IMR-90 (cell line): ENCODE measurements at regions not wholly inside any gene's neighbourhood (a gene's known extent, or its start where the extent isn't known, plus 50 kb on each side); places are given as distances from the start of the nearest gene placed in this dataset.

ENCODE experiments used
- BHLHE40 ChIP-seq: fragments of 150-350 bp; IDR thresholded peaks from 2 replicates; pipeline ENCODE4 v1.6.1; 2016; ENCODE audit warnings: mild to moderate bottlenecking, low read depth, low read length
- CTCF ChIP-seq: conservative IDR thresholded peaks from 2 replicates; pipeline ENCODE4 v1.5.1; 2012; ENCODE audit warnings: mild to moderate bottlenecking, low read depth, low read length, improper control_type of control experiment
- ELK1 ChIP-seq: fragments of 150-350 bp; IDR thresholded peaks from 2 replicates; pipeline ENCODE4 v1.6.1; 2016; ENCODE audit warnings: low read depth, mild to moderate bottlenecking, low read length, moderate library complexity, borderline replicate concordance
- MAFK ChIP-seq: IDR thresholded peaks from 2 replicates; pipeline ENCODE4 v1.6.1; 2012; ENCODE audit warnings: low read depth, low read length, improper control_type of control experiment
- POLR2A ChIP-seq: IDR thresholded peaks from 2 replicates; pipeline ENCODE4 v1.6.1; 2012; ENCODE audit warnings: mild to moderate bottlenecking, low read depth, low read length
- RFX5 ChIP-seq: IDR thresholded peaks from 2 replicates; pipeline ENCODE4 v1.8.0; 2012; ENCODE audit warnings: low read depth, mild to moderate bottlenecking, low read length, moderate library complexity
- SMC3 ChIP-seq: fragments of 150-350 bp; IDR thresholded peaks from 2 replicates; pipeline ENCODE4 v1.6.1; 2016; ENCODE audit warnings: low read depth, mild to moderate bottlenecking, antibody characterized with exemption, low read length, moderate library complexity

DNA sequence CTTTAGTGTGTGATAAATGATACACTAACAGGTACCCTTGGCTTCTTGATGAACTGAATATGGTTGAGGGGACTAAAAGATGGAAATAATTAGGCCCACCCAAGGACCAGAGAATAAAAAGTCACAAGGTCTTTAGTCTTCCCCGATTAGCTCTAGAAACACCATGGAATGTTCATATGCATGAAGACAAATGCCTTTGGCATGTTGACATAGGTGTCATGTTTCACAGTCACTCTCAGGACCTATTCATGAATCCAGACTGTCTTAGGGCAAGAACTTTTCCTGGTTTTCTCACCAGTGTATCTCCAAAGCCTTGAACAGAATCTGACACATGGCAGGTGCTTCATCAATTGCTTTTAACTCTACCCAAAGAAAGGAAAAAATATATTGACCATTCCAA, 412.8 kb downstream of the AJAP1 start:
- TF ChIP-seq POLR2A (no peak), CTCF (no peak), BHLHE40 (no peak), RFX5 (no peak), SMC3 (no peak), ELK1 (no peak), MAFK (no peak)
